ENCODE measurements at regions not wholly inside any gene's neighbourhood (a gene's known extent, or its start where the extent isn't known, plus 50 kb on each side); places are given as distances from the start of the nearest gene placed in this dataset.
"Not testable (repeated sequence)": the region's sequence is repeated elsewhere in the genome, so short reads cannot be mapped to it uniquely, and the experiment has no call there.

DNA sequence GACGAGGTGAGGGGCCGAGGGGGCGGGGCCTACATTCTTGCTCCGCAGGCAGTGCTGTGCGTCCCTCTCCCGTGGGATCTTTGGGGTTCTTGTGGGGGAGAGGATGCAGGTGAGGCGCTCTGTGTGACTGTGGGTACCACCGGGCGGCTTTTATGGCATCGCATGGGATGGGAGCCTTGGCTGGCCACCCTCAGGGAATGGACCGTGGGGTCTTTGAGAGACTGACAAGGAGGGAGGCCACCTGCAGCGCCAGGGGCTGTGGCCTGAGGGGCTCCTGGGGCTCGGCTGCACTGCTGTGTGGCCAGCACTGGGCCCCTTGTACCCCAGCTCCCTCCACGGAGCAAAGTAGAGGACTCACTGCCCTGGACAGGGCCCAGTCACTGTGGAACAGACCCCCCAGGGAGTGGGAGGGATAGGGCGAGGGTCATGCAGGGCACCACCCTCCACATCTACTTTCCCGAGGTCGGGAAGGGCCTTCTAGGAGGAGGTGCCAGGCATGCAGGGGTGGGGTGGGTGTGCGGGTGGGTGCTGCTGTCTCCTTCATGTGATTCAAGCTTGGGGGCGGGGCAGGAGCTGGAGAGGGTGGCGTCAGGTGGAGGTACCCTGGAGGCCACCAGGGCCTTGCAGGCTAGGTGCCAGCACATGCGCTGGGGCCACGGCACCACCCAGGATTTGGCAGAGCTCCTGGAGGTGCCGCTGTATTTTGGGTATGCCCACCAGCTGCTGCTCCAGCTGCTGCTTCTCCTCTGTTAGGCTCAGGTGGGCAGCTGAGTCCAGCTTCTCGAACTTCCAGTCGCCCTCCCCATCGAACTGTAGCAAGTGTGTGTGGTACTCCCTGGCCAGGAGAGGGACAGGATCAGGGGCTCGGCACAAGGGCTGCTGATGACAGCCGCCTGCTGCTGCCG, 1072.4 kb downstream of the RPIA start:
- Histone ChIP-seq H3K36me3 (no peaks in the 10 kb centered on the region), H3K4me1 (peaks cover 0 to 11% (median 7%) of the 10 kb centered on the region in 4 donors), H3K27ac (no peak overlapping the region), H3K9me3 (peaks cover 0 to 72% (median 41%) of the 10 kb centered on the region in 4 donors), H3K27me3 (peaks cover 17 to 66% (median 20%) of the 10 kb centered on the region in 3 donors), H3K4me3 (no peak overlapping the region)
- DNase-seq, result peak in 1 of 2 donors; percentile 25
- 81 to 88% (median 87%) methylated on average over 29 of the region's 29 CpGs for WGBS, 5 donors
- TF ChIP-seq, protein P1, sequence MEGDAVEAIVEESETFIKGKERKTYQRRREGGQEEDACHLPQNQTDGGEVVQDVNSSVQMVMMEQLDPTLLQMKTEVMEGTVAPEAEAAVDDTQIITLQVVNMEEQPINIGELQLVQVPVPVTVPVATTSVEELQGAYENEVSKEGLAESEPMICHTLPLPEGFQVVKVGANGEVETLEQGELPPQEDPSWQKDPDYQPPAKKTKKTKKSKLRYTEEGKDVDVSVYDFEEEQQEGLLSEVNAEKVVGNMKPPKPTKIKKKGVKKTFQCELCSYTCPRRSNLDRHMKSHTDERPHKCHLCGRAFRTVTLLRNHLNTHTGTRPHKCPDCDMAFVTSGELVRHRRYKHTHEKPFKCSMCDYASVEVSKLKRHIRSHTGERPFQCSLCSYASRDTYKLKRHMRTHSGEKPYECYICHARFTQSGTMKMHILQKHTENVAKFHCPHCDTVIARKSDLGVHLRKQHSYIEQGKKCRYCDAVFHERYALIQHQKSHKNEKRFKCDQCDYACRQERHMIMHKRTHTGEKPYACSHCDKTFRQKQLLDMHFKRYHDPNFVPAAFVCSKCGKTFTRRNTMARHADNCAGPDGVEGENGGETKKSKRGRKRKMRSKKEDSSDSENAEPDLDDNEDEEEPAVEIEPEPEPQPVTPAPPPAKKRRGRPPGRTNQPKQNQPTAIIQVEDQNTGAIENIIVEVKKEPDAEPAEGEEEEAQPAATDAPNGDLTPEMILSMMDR (IDR thresholded peaks at IDR 0.05), result no peak
- TF ChIP-seq EP300 (IDR thresholded peaks at IDR 0.05), result no peak
- TF ChIP-seq POLR2AphosphoS5 (IDR thresholded peaks at IDR 0.05), result no peak
- no peak for TF ChIP-seq POLR2A (IDR thresholded peaks at IDR 0.05)
- intact Hi-C loops (cut with DNase I; ENCODE audit: low total_unique reads), result no loop called here

DNA sequence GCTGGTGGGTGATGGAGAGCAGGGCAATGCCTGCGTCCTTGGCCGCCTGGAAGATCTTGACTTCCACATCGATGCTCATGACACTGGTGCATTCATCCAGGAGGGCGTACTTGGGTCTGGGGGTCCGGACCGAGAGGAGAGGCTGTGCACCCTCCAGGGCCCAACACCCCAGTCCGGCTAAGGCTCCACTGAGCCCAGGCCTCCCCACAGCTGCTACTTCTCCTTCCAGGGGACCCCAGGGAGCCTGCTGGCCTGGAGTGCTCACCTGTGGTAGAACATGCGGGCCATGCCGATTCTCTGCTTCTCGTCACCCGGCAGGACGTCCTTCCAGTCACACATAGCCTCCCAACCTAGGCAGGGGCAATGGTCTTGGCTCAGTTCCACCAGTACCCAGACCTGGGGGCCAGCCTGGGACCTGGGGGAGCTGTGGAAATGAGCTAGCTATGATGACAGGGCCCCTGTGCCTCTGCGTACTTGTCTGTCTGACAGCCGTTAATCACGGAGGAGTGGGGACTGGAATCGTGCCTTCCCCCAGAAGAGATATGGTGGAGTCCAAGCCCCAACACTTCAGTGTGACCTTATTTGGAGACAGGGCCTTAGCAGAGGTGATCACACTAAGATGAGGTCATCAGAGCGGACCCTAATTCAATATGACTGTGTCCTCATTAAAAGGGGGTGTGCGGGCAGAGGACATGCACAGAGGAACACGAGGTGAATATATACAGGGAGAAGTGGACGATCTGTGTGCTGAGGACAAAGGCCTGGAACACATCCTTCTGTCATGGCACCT, 1073.3 kb downstream of the RPIA start:
- H3K4me1 ChIP-seq, result peaks cover 0 to 11% (median 7%) of the 10 kb centered on the region in 4 donors
- 89 to 92% (median 92%) methylated on average over 20 of the region's 20 CpGs for WGBS, 5 donors
- H3K36me3 ChIP-seq; H3K4me3 ChIP-seq; H3K27ac ChIP-seq; intact Hi-C loops (cut with DNase I; ENCODE audit: low total_unique reads): not testable (repeated sequence)
- H3K9me3 ChIP-seq, result peaks cover 0 to 67% (median 41%) of the 10 kb centered on the region in 4 donors
- peak in 1 of 2 donors; percentile 24 for DNase-seq
- peaks cover 17 to 71% (median 20%) of the 10 kb centered on the region in 3 donors for H3K27me3 ChIP-seq

DNA sequence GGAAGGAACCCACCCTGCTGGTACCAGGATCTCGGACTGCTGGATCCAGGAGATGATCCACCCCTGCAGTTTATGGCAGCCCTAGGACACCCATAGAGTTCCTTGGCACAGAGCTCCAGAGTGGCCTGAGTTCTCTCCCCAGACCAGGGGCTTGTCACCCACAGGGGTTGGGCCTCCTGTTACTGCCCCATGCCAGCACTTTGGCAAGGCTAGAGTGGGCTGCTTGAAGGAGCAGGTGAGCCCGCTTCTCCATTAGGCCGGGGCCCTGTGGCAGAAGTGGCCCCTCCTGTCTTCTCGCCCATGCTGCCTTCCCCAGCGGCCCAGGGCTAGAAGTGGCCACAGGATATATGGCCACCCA, 1073.9 kb downstream of the RPIA start:
- intact Hi-C loops (cut with DNase I; ENCODE audit: low total_unique reads); H3K36me3 ChIP-seq; H3K4me3 ChIP-seq; H3K27ac ChIP-seq: not testable (repeated sequence)
- WGBS, 5 donors, result 90 to 96% (median 95%) methylated on average over 5 of the region's 5 CpGs
- Histone ChIP-seq H3K27me3 (peaks cover 17 to 74% (median 20%) of the 10 kb centered on the region in 3 donors), H3K4me1 (peaks cover 0 to 11% (median 7%) of the 10 kb centered on the region in 4 donors), H3K9me3 (peaks cover 0 to 67% (median 40%) of the 10 kb centered on the region in 4 donors)
- peak in 1 of 2 donors; percentile 24 for DNase-seq

DNA sequence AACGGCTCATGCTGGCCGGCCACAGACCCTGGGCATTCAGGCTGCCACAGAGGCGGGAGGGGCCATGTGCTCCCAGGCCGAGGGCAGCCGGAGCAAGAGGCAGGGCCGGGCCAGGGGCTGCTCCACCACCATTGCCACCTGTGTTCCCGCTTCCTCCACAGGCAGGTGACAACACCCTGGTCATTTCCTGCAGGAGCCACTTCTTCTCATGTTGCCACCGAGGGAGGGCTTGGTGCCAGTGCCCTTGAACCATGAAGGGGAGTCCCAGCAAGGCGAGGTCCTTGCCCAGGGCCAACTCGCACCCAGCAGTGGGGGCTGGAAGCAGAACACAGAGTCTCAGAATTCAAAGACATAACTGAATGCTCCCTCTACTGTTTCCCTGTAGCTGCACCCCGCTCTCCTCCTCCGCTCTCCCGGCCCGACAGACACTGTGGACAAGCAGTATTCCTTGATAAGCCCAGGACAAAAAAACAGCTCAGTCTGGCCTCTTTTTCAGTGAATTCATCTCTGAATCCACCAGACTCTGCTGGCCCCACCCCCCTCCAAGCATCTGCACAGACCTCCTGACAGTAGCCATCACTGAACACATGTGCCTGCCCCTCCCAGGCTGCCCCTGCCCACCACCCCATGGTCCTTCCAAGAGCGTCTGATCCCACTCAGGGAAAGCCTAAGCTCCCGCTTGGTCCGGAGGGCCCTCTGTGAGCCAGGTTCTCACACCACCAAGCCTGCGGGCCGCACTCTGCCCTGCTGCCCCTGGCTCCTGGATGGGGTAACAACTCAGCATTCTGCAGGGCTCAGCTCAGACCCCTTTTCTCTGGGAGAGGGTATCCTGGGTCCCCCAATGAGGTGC, 1074.9 kb downstream of the RPIA start:
- H3K4me3 ChIP-seq; intact Hi-C loops (cut with DNase I; ENCODE audit: low total_unique reads); H3K27ac ChIP-seq; H3K36me3 ChIP-seq: not testable (repeated sequence)
- DNase-seq, result peak in 1 of 2 donors; percentile 25
- Histone ChIP-seq H3K9me3 (peaks cover 0 to 59% (median 38%) of the 10 kb centered on the region in 4 donors), H3K27me3 (peaks cover 17 to 74% (median 20%) of the 10 kb centered on the region in 3 donors), H3K4me1 (peaks cover 0 to 11% (median 7%) of the 10 kb centered on the region in 4 donors)
- 83 to 87% (median 85%) methylated on average over 19 of the region's 19 CpGs for WGBS, 5 donors

DNA sequence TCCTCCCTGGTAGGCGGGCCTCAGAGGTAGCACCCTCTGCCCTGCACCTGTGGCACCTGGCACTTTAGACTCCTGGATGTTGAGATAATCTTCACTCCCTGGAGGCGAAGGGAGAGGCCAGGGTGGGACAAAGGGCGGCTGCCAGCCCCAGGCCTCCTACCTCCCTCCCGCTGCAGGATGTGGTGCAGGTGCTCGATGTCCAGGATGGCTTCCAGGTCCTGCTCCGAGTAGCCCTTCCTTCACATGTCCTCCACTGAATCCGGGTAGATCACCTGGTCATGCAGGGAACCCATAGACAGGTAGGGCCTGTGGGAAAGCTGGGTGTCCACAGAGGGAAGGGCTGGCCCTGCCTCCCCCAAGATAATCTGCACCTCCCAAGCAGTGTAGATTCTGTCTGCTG, 1075.6 kb downstream of the RPIA start:
- H3K27ac ChIP-seq; H3K4me3 ChIP-seq; intact Hi-C loops (cut with DNase I; ENCODE audit: low total_unique reads); H3K36me3 ChIP-seq: not testable (repeated sequence)
- Histone ChIP-seq H3K4me1 (peaks cover 0 to 11% (median 7%) of the 10 kb centered on the region in 4 donors), H3K9me3 (peaks cover 0 to 59% (median 36%) of the 10 kb centered on the region in 4 donors), H3K27me3 (peaks cover 17 to 74% (median 20%) of the 10 kb centered on the region in 3 donors)
- DNase-seq, result peak in 1 of 2 donors; percentile 23
- WGBS, 5 donors, result 53 to 82% (median 76%) methylated on average over 7 of the region's 7 CpGs

All from stomach (tissue), 8 donors.